Panc1 (cell line): ENCODE measurements at regions not wholly inside any gene's neighbourhood (a gene's known extent, or its start where the extent isn't known, plus 50 kb on each side); places are given as distances from the start of the nearest gene placed in this dataset.

ENCODE experiments used
- CTCF ChIP-seq: fragments of 450-650 bp; IDR thresholded peaks from 2 replicates; pipeline ENCODE4 v1.5.1; 2017; ENCODE audit warnings: mild to moderate bottlenecking
- REST ChIP-seq, 2 experiments: IDR thresholded peaks; 2 replicates each; pipeline ENCODE4 v1.6.1; 2011 to 2012; ENCODE audit warnings: low read depth in 2 of 2, control low read depth in 1 of 2, low read length in 1 of 2, mild to moderate bottlenecking in 1 of 2, moderate library complexity in 1 of 2; ENCODE audit not compliant: insufficient read depth in 1 of 2
- SIN3A ChIP-seq: IDR thresholded peaks from 2 replicates; pipeline ENCODE4 v1.6.1; 2012; ENCODE audit warnings: low read depth, mild to moderate bottlenecking, low read length, moderate library complexity, borderline replicate concordance; ENCODE audit not compliant: insufficient read depth

GRCh38 chr9:23036416-23036815 lies 589.8 kb downstream of the DMRTA1 start:
- TF ChIP-seq CTCF (no peak), SIN3A (no peak), REST (IDR thresholded peaks at IDR 0.05; ENCODE audit: insufficient read depth in 1 of 2, low read depth in 2 of 2, low read length in 1 of 2) (no peak)
